Adrenal gland (tissue), 9 donors: ENCODE measurements at regions not wholly inside any gene's neighbourhood (a gene's known extent, or its start where the extent isn't known, plus 50 kb on each side); places are given as distances from the start of the nearest gene placed in this dataset.
A peak's percentile ranks its signal among the peaks of the same experiment; 100 is the strongest.

Experiments
- DNase-seq, 7 donors: peaks; one replicate each; pipeline ENCODE4 v3.0.0-alpha.2; 2019 to 2020
- H3K27ac ChIP-seq, 5 donors: fragments of 200-600 bp; sonication (generic) in 4 of 5; 1 replicate in 3 of 5; 2 replicates in 2 of 5; pipeline versions ENCODE4 v1.5.1 to v1.8.0; 2016 to 2020; ENCODE audit warnings: mild to moderate bottlenecking in 1 of 5
- H3K27me3 ChIP-seq: fragments of 200-600 bp; 2 replicates; pipeline ENCODE4 v1.8.0; 2021
- H3K36me3 ChIP-seq, 2 donors: fragments of 200-600 bp; replicated peaks in 1 of 2; 1 replicate in 1 of 2; 2 replicates in 1 of 2; pipeline versions ENCODE4 v1.5.1 to v1.8.0; 2018 to 2022
- H3K4me1 ChIP-seq, 2 donors: fragments of 200-600 bp; replicated peaks in 1 of 2; 1 replicate in 1 of 2; 2 replicates in 1 of 2; pipeline versions ENCODE4 v1.5.1 to v1.8.0; 2018 to 2021
- H3K4me3 ChIP-seq, 4 donors: fragments of 200-600 bp; sonication (generic) in 3 of 4; one replicate each; pipeline ENCODE4 v1.5.1; 2016 to 2018
- H3K9me3 ChIP-seq, 3 donors: fragments of 200-600 bp; sonication (generic) in 1 of 3; replicated peaks in 1 of 3; 1 replicate in 2 of 3; 2 replicates in 1 of 3; pipeline versions ENCODE4 v1.5.1 to v1.8.0; 2016 to 2021
- POLR2A ChIP-seq, 2 donors: fragments of 450-650 bp; IDR thresholded peaks; one replicate each; pipeline ENCODE4 v1.6.1; 2017; ENCODE audit warnings: antibody characterized with exemption in 2 of 2, mild to moderate bottlenecking in 2 of 2, moderate library complexity in 1 of 2
- WGBS, 4 donors: extraction: QIAGEN DNeasy Blood & Tissue Kit in 2 of 4; methylation state at CpG; one replicate each; pipeline versions ENCODE4 v1.1.5 to v1.1.7; 2013 to 2017; 5-methylcytosine and 5-hydroxymethylcytosine counted together
- intact Hi-C, 2 donors: fragments of 100-400 bp; cut with DNase I; formaldehyde crosslinking; loops; one replicate each; pipeline versions ENCODE4 v1.14.1 to v1.15.0; 2022 to 2023
- TF ChIP-seq, protein P1 (sequence below), 6 experiments: fragments of 450-650 bp in 4 of 6; fragments of 200-600 bp in 2 of 6; sonication (generic) in 1 of 6; IDR thresholded peaks; 1 replicate in 5 of 6; 2 replicates in 1 of 6; pipeline versions ENCODE4 v1.5.1 to v1.8.0; 2016 to 2021; ENCODE audit warnings: antibody characterized with exemption in 6 of 6, mild to moderate bottlenecking in 2 of 6, moderate library complexity in 1 of 6
- donor health status: healthy with polysubstance abuse.
- donor health status: Bipolar disorder and iron deficiency.
- donor health status: DM: yes; HTN: yes; CAD: no.
- donor health status: DM: no; HTN: no; CAD: no.
- donor health status: DM: no; HTN: no; CAD: no.

DNA sequence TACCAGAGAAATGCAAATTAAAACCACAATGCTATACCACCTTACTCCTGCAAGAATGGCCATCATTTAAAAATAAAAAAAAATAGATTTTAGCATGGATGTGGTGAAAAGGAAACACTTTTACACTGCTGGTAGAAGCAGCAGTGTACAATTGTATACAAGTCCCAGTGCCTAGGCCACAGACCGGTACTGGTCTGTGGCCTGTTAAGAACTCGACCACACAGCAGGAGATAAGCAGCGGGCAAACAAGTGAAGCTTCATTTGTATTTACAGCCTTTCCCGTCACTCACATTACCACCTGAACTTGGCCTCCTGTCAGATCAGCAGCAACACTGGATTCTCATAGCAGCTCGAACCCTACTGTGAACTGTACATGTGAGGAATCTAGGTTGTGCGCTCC is 60.7 kb upstream of the DSC1 start:
- H3K27ac ChIP-seq, result no peak overlapping the region
- H3K9me3 ChIP-seq, result no peaks in the 10 kb centered on the region
- intact Hi-C loops, result no loop called here
- 79 to 89% (median 83%) methylated on average over 6 of the region's 6 CpGs for WGBS, 4 donors
- H3K4me3 ChIP-seq, result no peak overlapping the region
- no peaks in the 10 kb centered on the region for H3K4me1 ChIP-seq
- H3K27me3 ChIP-seq, result no peaks in the 10 kb centered on the region
- TF ChIP-seq POLR2A (IDR thresholded peaks at IDR 0.05), result no peak
- no peaks in the 10 kb centered on the region for H3K36me3 ChIP-seq
- no peak for DNase-seq

DNA sequence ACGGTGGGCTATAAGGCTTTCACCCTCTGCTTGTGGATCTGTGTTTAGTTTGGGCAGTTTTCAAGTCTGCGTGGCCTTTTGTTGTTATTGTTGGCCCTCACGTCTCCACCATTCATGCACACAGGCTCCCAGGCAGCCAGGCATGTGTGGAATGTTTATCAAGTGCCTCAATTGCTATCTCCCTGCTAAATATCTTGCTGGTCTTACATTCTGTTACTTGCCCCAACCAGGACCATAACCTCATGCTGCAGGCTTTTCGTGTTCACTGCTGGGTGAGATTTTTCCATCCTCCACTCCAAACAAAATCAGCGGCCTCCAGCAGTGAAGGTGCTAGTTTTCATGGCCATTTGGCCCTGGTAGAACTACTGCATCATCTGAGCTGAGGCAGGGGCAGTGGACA is 63.0 kb upstream of the DSC1 start:
- WGBS, 4 donors, result 31 to 43% (median 39%) methylated on average over 5 of the region's 5 CpGs
- intact Hi-C loops, result no loop called here
- H3K9me3 ChIP-seq, result no peaks in the 10 kb centered on the region
- DNase-seq, result peak in 1 of 7 donors; percentile 2
- H3K4me1 ChIP-seq, result no peaks in the 10 kb centered on the region
- H3K36me3 ChIP-seq, result no peaks in the 10 kb centered on the region
- no peak overlapping the region for H3K4me3 ChIP-seq
- no peak overlapping the region for H3K27ac ChIP-seq
- H3K27me3 ChIP-seq, result no peaks in the 10 kb centered on the region
- TF ChIP-seq POLR2A (IDR thresholded peaks at IDR 0.05), result no peak
- TF ChIP-seq, protein P1, sequence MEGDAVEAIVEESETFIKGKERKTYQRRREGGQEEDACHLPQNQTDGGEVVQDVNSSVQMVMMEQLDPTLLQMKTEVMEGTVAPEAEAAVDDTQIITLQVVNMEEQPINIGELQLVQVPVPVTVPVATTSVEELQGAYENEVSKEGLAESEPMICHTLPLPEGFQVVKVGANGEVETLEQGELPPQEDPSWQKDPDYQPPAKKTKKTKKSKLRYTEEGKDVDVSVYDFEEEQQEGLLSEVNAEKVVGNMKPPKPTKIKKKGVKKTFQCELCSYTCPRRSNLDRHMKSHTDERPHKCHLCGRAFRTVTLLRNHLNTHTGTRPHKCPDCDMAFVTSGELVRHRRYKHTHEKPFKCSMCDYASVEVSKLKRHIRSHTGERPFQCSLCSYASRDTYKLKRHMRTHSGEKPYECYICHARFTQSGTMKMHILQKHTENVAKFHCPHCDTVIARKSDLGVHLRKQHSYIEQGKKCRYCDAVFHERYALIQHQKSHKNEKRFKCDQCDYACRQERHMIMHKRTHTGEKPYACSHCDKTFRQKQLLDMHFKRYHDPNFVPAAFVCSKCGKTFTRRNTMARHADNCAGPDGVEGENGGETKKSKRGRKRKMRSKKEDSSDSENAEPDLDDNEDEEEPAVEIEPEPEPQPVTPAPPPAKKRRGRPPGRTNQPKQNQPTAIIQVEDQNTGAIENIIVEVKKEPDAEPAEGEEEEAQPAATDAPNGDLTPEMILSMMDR (IDR thresholded peaks at IDR 0.05), result no peak

DNA sequence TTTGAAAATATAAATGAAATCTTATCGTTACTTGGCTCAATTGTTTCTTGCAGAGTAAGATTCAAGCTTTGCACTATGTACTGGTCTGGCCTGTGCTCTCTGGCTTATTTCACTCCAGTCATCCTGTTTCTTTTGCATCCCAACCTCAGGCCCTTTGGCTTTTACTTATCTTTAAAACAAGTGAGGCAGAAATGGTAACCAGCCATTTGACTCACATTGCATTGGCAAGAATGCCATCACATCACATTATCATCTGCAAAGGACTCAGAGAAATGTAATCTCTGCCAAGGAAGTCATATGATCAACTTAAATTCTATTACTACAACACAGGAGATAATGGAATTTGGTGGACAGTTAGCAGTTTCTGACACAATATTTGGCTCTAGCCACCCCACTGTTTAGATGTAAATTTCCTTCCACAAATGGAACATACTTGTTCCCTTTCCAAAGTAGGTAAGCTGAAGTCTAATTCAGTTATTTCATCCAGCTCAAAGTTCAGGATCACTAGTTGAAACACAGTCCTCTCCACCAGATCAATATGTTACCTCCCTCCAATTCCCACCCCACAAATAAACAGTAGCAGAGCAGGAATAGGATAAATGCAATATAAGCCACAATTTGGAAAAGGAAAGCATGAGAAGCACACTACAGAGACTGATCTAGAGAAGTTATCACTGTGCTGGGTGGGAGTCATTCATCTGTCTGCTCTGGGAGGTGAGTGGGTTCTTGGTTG is 65.0 kb upstream of the DSC1 start:
- Histone ChIP-seq H3K36me3 (no peaks in the 10 kb centered on the region), H3K27ac (no peak overlapping the region), H3K27me3 (no peaks in the 10 kb centered on the region), H3K4me3 (no peak overlapping the region), H3K4me1 (no peaks in the 10 kb centered on the region), H3K9me3 (no peaks in the 10 kb centered on the region)
- 73 to 86% (median 76%) methylated on average over 1 of the region's 1 CpG for WGBS, 4 donors
- no peak for DNase-seq
- TF ChIP-seq POLR2A (IDR thresholded peaks at IDR 0.05), result no peak
- TF ChIP-seq, protein P1 (IDR thresholded peaks at IDR 0.05), result no peak
- intact Hi-C loops, result no loop called here

DNA sequence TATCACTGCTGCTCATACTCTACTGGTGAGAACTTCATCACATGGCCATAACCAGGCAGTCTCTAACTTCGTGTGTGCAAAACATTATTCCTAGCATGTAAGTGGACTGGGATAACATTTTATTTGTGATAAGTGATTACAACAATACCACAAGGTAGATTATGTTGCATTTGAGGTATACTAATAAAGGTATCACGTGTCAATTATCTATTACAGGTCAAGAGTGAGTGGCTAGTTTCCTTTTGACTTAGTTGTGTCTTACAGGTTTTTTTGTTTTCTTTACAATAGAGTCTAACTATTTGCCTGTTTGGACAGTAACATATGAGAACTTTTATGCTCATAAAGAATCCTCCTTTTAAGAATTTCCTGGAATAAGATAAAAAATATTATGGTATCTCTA is 67.2 kb upstream of the DSC1 start:
- Histone ChIP-seq H3K4me1 (no peaks in the 10 kb centered on the region), H3K9me3 (no peaks in the 10 kb centered on the region), H3K27me3 (no peaks in the 10 kb centered on the region), H3K27ac (no peak overlapping the region), H3K4me3 (no peak overlapping the region), H3K36me3 (no peaks in the 10 kb centered on the region)
- intact Hi-C loops, result no loop called here
- no peak for TF ChIP-seq POLR2A (IDR thresholded peaks at IDR 0.05)
- TF ChIP-seq, protein P1 (IDR thresholded peaks at IDR 0.05), result no peak
- WGBS, 4 donors, result 28 to 59% (median 47%) methylated on average over 2 of the region's 2 CpGs
- no peak for DNase-seq

DNA sequence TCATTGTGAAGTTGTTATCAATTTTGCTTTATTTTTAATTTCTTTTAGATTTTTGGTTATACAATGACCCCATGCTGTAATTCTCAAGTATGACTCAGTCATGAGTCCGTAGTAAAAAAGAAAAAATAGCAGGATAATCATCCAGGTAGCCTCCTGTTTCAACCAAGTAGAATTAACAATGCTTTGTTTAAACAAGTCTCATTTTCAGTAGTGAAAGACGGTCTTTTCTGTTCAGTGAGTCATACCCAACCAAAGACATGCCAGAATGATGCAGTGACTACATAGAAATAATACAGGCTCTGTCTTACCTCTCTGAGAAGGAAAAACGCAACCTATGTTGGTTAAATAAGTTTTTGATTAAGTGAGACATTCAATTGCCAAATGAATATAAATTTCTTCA is 67.8 kb upstream of the DSC1 start:
- no peak overlapping the region for H3K4me3 ChIP-seq
- H3K27me3 ChIP-seq, result no peaks in the 10 kb centered on the region
- TF ChIP-seq POLR2A (IDR thresholded peaks at IDR 0.05), result no peak
- TF ChIP-seq, protein P1 (IDR thresholded peaks at IDR 0.05), result no peak
- no peaks in the 10 kb centered on the region for H3K9me3 ChIP-seq
- no peaks in the 10 kb centered on the region for H3K36me3 ChIP-seq
- WGBS, 4 donors, result 22 to 80% (median 46%) methylated on average over 3 of the region's 3 CpGs
- intact Hi-C loops, result no loop called here
- no peak overlapping the region for H3K27ac ChIP-seq
- no peak for DNase-seq
- no peaks in the 10 kb centered on the region for H3K4me1 ChIP-seq
